Mesothelial cell of epicardium (in vitro differentiated cells): ENCODE measurements at regions not wholly inside any gene's neighbourhood (a gene's known extent, or its start where the extent isn't known, plus 50 kb on each side); places are given as distances from the start of the nearest gene placed in this dataset.
A peak's percentile ranks its signal among the peaks of the same experiment; 100 is the strongest.
"Not testable (repeated sequence)": the region's sequence is repeated elsewhere in the genome, so short reads cannot be mapped to it uniquely, and the experiment has no call there.

Experiments
- DNase-seq, 2 experiments: peaks; one replicate each; pipeline ENCODE4 v3.0.0; 2021; ENCODE audit warnings: low spot score in 2 of 2; ENCODE audit not compliant: unreplicated experiment in 2 of 2
- H3K27ac Mint-ChIP-seq: 2 replicates; pipeline ENCODE4 v1.8.0; 2021; ENCODE audit warnings: mixed read lengths
- H3K27me3 Mint-ChIP-seq: 2 replicates; pipeline ENCODE4 v1.8.0; 2021; ENCODE audit warnings: low read depth, mixed read lengths
- H3K36me3 Mint-ChIP-seq: 2 replicates; pipeline ENCODE4 v1.8.0; 2021; ENCODE audit warnings: mixed read lengths
- H3K4me1 Mint-ChIP-seq: 2 replicates; pipeline ENCODE4 v1.8.0; 2021; ENCODE audit warnings: mixed read lengths
- H3K4me3 Mint-ChIP-seq: 2 replicates; pipeline ENCODE4 v1.8.0; 2021; ENCODE audit warnings: mild to moderate bottlenecking, moderate library complexity, mixed read lengths
- H3K9me3 Mint-ChIP-seq: 2 replicates; pipeline ENCODE4 v1.8.0; 2021; ENCODE audit warnings: mixed read lengths
- TF ChIP-seq, protein P1 (sequence below): fragments of 200-600 bp; sonication (generic); IDR thresholded peaks from one replicate; pipeline ENCODE4 v1.5.0; 2021; ENCODE audit warnings: antibody characterized with exemption; ENCODE audit not compliant: unreplicated experiment

GRCh38 chr16:21521390-21522143 lies 77.8 kb upstream of the METTL9 start:
- Mint-ChIP-seq H3K4me3 (peak overlapping the region; percentile 52), H3K4me1 (peaks cover 28% of the 10 kb centered on the region), H3K27ac (peak overlapping the region; percentile 98)
- not testable (repeated sequence) for H3K36me3 Mint-ChIP-seq, H3K27me3 Mint-ChIP-seq, H3K9me3 Mint-ChIP-seq
- peak in 1 of 2 experiments; percentile 84 for DNase-seq
- TF ChIP-seq, protein P1, sequence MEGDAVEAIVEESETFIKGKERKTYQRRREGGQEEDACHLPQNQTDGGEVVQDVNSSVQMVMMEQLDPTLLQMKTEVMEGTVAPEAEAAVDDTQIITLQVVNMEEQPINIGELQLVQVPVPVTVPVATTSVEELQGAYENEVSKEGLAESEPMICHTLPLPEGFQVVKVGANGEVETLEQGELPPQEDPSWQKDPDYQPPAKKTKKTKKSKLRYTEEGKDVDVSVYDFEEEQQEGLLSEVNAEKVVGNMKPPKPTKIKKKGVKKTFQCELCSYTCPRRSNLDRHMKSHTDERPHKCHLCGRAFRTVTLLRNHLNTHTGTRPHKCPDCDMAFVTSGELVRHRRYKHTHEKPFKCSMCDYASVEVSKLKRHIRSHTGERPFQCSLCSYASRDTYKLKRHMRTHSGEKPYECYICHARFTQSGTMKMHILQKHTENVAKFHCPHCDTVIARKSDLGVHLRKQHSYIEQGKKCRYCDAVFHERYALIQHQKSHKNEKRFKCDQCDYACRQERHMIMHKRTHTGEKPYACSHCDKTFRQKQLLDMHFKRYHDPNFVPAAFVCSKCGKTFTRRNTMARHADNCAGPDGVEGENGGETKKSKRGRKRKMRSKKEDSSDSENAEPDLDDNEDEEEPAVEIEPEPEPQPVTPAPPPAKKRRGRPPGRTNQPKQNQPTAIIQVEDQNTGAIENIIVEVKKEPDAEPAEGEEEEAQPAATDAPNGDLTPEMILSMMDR = peak; percentile 21

DNA sequence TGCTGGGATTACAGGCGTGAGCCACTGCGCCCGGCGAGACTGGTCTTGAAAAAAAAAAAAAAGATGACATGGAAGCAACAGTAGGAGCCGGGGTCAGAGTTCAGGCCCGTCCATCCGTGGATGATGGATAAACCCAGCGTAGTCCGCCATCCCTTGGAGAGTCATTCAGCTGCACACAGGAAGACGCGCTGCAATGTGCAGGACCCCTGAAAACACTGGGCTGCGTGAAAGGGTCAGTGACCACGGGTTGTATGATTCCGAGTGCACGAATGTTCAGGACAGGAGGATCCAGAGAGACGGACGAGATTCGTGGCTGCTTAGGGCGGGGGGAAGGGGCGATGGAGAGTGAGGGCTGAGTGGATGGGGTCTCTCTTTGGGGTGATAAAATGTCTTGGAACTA lies 76.5 kb upstream of the METTL9 start:
- not testable (repeated sequence) for H3K4me3 Mint-ChIP-seq, H3K9me3 Mint-ChIP-seq, H3K27me3 Mint-ChIP-seq, H3K36me3 Mint-ChIP-seq, H3K27ac Mint-ChIP-seq, DNase-seq
- H3K4me1 Mint-ChIP-seq = peaks cover 31% of the 10 kb centered on the region

- peaks cover 24% of the 10 kb centered on the region for H3K4me1 Mint-ChIP-seq
- TF ChIP-seq, protein P1 = no peak
- H3K27ac Mint-ChIP-seq = no peak overlapping the region
- H3K9me3 Mint-ChIP-seq = no peaks in the 10 kb centered on the region
- no peaks in the 10 kb centered on the region for H3K36me3 Mint-ChIP-seq
- H3K4me3 Mint-ChIP-seq = no peak overlapping the region
- H3K27me3 Mint-ChIP-seq = no peaks in the 10 kb centered on the region
- DNase-seq = no peak
Measured at GRCh38 chr16:21523411-21524067, 75.8 kb upstream of the METTL9 start.

GRCh38 chr16:21524068-21524751 lies 75.2 kb upstream of the METTL9 start:
- Mint-ChIP-seq H3K4me1 (peaks cover 18% of the 10 kb centered on the region), H3K36me3 (no peaks in the 10 kb centered on the region), H3K4me3 (no peak overlapping the region), H3K9me3 (no peaks in the 10 kb centered on the region), H3K27me3 (no peaks in the 10 kb centered on the region), H3K27ac (no peak overlapping the region)
- DNase-seq = no peak
- TF ChIP-seq, protein P1 = no peak

GRCh38 chr16:21524752-21525028 lies 74.7 kb upstream of the METTL9 start:
- H3K27me3 Mint-ChIP-seq, H3K4me3 Mint-ChIP-seq, H3K27ac Mint-ChIP-seq, DNase-seq, H3K9me3 Mint-ChIP-seq, H3K36me3 Mint-ChIP-seq: not testable (repeated sequence)
- H3K4me1 Mint-ChIP-seq = peaks cover 13% of the 10 kb centered on the region

GRCh38 chr16:21525029-21525895 lies 74.1 kb upstream of the METTL9 start:
- peaks cover 13% of the 10 kb centered on the region for H3K4me1 Mint-ChIP-seq
- H3K9me3 Mint-ChIP-seq, H3K4me3 Mint-ChIP-seq, H3K27me3 Mint-ChIP-seq, DNase-seq, H3K36me3 Mint-ChIP-seq, H3K27ac Mint-ChIP-seq: not testable (repeated sequence)

- H3K9me3 Mint-ChIP-seq, DNase-seq, H3K36me3 Mint-ChIP-seq, H3K27me3 Mint-ChIP-seq, H3K4me3 Mint-ChIP-seq: not testable (repeated sequence)
- peaks cover 12% of the 10 kb centered on the region for H3K4me1 Mint-ChIP-seq
- H3K27ac Mint-ChIP-seq = peak overlapping the region; percentile 15
Measured at GRCh38 chr16:21525956-21526922, 73.1 kb upstream of the METTL9 start.
